Stimulated activated naive CD8-positive, alpha-beta T cell treated with anti-CD3 and anti-CD28 coated beads, Interleukin-15, amount 100 ng/mL, for 72 hours (primary cell): ENCODE measurements at regions not wholly inside any gene's neighbourhood (a gene's known extent, or its start where the extent isn't known, plus 50 kb on each side); places are given as distances from the start of the nearest gene placed in this dataset.

Source experiments
- ATAC-seq: fragments of 150-1000 bp; cut with Tn5 transposase; 2 replicates; pipeline ENCODE4 v1.10.0; 2021; ENCODE audit warnings: mild to moderate bottlenecking, moderate library complexity
- DNase-seq, 2 donors: peaks; one replicate each; pipeline ENCODE4 v3.0.0; 2021 to 2022
- H3K27ac Mint-ChIP-seq, 2 donors: one replicate each; pipeline ENCODE4 v1.8.0; 2022; ENCODE audit warnings: mild to moderate bottlenecking in 2 of 2, mixed read lengths in 2 of 2, moderate library complexity in 2 of 2
- H3K27me3 Mint-ChIP-seq: one replicate; pipeline ENCODE4 v1.8.0; 2022; ENCODE audit warnings: mixed read lengths
- H3K4me1 Mint-ChIP-seq: one replicate; pipeline ENCODE4 v1.8.0; 2022; ENCODE audit warnings: mild to moderate bottlenecking, mixed read lengths
- H3K4me3 Mint-ChIP-seq, 2 donors: one replicate each; pipeline ENCODE4 v1.8.0; 2022; ENCODE audit warnings: mild to moderate bottlenecking in 2 of 2, mixed read lengths in 2 of 2, moderate library complexity in 1 of 2
- H3K9me3 Mint-ChIP-seq, 2 donors: one replicate each; pipeline ENCODE4 v1.8.0; 2022; ENCODE audit warnings: mixed read lengths in 2 of 2

- ATAC-seq: no peak
- H3K27ac Mint-ChIP-seq: no peak overlapping the region
- no peaks in the 10 kb centered on the region for H3K27me3 Mint-ChIP-seq
- no peak for DNase-seq
- H3K4me3 Mint-ChIP-seq: no peak overlapping the region
- H3K4me1 Mint-ChIP-seq: no peaks in the 10 kb centered on the region
- peaks cover 2 to 14% of the 10 kb centered on the region in 2 donors for H3K9me3 Mint-ChIP-seq
Observed at GRCh38 chr20:16952965-16953364, 204.8 kb downstream of the OTOR start.

DNA sequence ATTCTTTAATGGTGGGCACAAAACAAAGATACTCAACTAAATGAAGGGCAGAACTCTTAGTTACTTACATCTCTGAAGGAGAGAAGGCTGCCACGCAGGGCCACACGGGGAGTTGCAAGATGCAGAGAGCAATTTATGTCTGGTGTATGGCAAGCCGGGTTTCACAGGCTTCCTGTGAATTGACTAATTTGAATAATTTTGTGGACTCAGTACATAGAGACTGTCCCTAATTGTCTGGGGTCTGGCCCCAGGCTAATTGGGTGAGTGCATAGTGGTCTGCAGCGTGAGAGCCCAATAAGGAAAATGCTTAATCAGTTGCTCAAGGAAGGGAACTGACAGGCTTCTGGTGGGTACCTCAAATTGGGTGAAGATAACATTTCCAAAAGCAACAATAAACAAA, 205.7 kb downstream of the OTOR start:
- no peak overlapping the region for H3K27ac Mint-ChIP-seq
- peaks cover 0 to 14% of the 10 kb centered on the region in 2 donors for H3K9me3 Mint-ChIP-seq
- DNase-seq (no peak), ATAC-seq (no peak)
- H3K4me3 Mint-ChIP-seq: no peak overlapping the region
- no peaks in the 10 kb centered on the region for H3K4me1 Mint-ChIP-seq
- H3K27me3 Mint-ChIP-seq: no peaks in the 10 kb centered on the region

DNA sequence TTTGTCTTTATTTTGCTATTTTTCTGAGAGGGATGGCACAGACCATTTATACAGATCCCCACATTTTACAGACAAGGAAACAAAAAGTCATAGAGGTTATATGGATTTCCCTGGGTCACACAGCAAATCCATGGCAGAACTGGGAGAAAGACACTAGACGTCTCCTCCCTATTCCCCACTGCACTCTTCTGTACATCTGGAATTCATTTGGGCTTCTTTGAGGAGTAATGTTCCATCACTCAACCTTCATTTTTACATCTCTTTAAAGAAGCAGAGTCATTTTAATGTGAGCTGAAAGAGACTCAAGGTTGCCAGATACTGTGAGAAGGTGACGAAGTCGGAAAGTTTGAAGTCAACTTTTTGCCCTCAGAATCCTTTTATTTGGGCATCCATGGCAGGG, 207.3 kb downstream of the OTOR start:
- Mint-ChIP-seq H3K27ac (no peak overlapping the region), H3K9me3 (peaks cover 6 to 16% of the 10 kb centered on the region in 2 donors), H3K27me3 (no peaks in the 10 kb centered on the region), H3K4me1 (no peaks in the 10 kb centered on the region), H3K4me3 (no peak overlapping the region)
- DNase-seq (no peak), ATAC-seq (no peak)

DNA sequence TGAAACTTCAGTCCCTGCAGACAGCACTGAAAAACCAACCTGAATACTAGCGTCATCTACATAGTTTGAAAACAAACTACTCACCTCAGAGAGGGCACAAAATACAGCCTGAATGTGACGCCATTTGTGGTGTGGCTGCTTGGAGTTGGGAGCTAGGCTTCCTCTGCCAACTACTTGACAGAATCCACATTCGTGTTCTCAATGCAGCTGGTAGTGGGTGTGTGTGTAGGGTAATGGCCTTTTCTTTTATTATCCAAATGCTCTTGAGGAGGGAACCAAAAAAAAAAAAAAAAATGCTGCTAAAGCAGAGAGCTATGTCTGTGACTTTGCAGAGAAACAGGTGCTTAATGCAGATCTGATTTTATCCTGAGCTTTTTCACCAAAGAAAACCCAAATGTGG, 207.8 kb downstream of the OTOR start:
- no peaks in the 10 kb centered on the region for H3K27me3 Mint-ChIP-seq
- no peak overlapping the region for H3K4me3 Mint-ChIP-seq

GRCh38 chr20:16965401-16965800, 217.2 kb downstream of the OTOR start:
- no peaks in the 10 kb centered on the region for H3K4me1 Mint-ChIP-seq
- peaks cover 15 to 22% of the 10 kb centered on the region in 2 donors for H3K9me3 Mint-ChIP-seq
- ATAC-seq (no peak), DNase-seq (no peak)
- H3K27me3 Mint-ChIP-seq: no peaks in the 10 kb centered on the region
- H3K4me3 Mint-ChIP-seq: no peak overlapping the region
- no peak overlapping the region for H3K27ac Mint-ChIP-seq

More for the DNA sequence above, 207.8 kb downstream of the OTOR start:
- Mint-ChIP-seq H3K27ac (no peak overlapping the region), H3K4me1 (no peaks in the 10 kb centered on the region), H3K9me3 (peaks cover 6 to 21% of the 10 kb centered on the region in 2 donors)
- ATAC-seq (no peak), DNase-seq (no peak)

DNA sequence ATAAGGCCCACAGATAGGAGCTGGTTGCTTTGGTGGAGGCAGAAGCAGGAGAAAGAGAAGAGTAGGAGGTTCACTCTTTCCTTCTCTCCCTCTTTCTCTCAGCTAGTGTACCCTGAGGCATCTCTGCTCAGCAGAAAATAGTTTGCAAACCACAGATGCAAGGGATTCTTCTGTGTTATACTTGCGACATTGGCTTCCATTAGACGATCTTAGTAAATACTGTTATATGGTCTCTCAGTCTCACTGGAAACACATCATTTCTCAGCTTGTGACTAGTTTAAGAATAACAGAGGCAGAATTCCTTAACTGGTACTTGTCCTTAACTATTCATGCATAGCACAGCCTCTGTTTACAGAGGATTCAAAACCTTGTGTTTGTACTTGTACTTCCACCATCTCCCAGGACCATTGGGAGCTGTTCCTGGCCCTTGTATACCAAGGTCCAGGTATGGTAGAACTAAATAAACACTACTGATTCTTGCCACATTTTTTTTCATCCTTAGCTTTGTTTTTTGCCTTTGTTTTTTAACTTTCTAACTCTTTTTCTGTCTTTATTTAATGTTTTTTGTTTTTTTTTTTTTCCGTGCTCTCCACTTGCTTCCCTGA, 218.2 kb downstream of the OTOR start:
- Mint-ChIP-seq H3K9me3 (peaks cover 12 to 15% of the 10 kb centered on the region in 2 donors), H3K4me1 (no peaks in the 10 kb centered on the region), H3K27ac (peak overlapping the region in 1 of 2 donors; percentile 49), H3K4me3 (no peak overlapping the region), H3K27me3 (no peaks in the 10 kb centered on the region)
- ATAC-seq: no peak
- no peak for DNase-seq

GRCh38 chr20:16968099-16968498, 219.9 kb downstream of the OTOR start:
- Mint-ChIP-seq H3K9me3 (peaks cover 0 to 8% of the 10 kb centered on the region in 2 donors), H3K4me3 (no peak overlapping the region), H3K4me1 (no peaks in the 10 kb centered on the region), H3K27me3 (no peaks in the 10 kb centered on the region), H3K27ac (no peak overlapping the region)
- ATAC-seq: no peak
- no peak for DNase-seq

- no peaks in the 10 kb centered on the region for H3K4me1 Mint-ChIP-seq
- ATAC-seq: no peak
- no peak overlapping the region for H3K27ac Mint-ChIP-seq
- H3K9me3 Mint-ChIP-seq: peaks cover 6 to 8% of the 10 kb centered on the region in 2 donors
- H3K4me3 Mint-ChIP-seq: no peak overlapping the region
- no peak for DNase-seq
- H3K27me3 Mint-ChIP-seq: no peaks in the 10 kb centered on the region
Observed at GRCh38 chr20:16970776-16971175, 222.6 kb downstream of the OTOR start.

GRCh38 chr20:16974080-16974854, 226.1 kb downstream of the OTOR start:
- Mint-ChIP-seq H3K4me3 (no peak overlapping the region), H3K27ac (no peak overlapping the region), H3K4me1 (no peaks in the 10 kb centered on the region), H3K27me3 (no peaks in the 10 kb centered on the region), H3K9me3 (peaks cover 6 to 8% of the 10 kb centered on the region in 2 donors)
- DNase-seq (no peak), ATAC-seq (no peak)

- no peak for ATAC-seq
- Mint-ChIP-seq H3K27ac (no peak overlapping the region), H3K4me3 (no peak overlapping the region), H3K27me3 (no peaks in the 10 kb centered on the region), H3K9me3 (peaks cover 2 to 6% of the 10 kb centered on the region in 2 donors), H3K4me1 (no peaks in the 10 kb centered on the region)
- DNase-seq: no peak
Observed at GRCh38 chr20:16974855-16975162, 226.7 kb downstream of the OTOR start.

DNA sequence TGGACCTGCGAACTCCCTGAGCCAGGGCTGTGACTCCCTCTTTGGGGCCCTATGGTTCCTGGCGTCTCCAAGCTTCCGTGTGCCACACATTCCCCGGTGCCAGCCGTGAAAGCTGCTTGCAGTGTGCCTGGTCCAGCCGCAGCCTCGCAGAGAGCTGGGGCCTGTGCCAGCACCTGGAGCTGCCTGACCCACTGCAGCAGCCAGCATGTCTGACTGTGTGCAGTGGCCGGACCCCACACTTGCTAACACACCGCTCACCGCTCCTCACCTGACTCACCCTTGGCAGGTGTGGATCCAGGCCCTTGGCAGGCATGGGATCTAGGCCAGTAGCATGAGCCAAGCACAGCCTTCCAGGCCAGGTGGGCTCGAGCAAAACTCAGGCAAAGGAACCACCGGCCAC, 227.5 kb downstream of the OTOR start:
- Mint-ChIP-seq H3K9me3 (peaks cover 0 to 6% of the 10 kb centered on the region in 2 donors), H3K27ac (no peak overlapping the region), H3K27me3 (no peaks in the 10 kb centered on the region), H3K4me1 (no peaks in the 10 kb centered on the region), H3K4me3 (no peak overlapping the region)
- no peak for ATAC-seq
- DNase-seq: no peak

GRCh38 chr20:16978497-16978896, 230.3 kb downstream of the OTOR start:
- H3K4me3 Mint-ChIP-seq: no peak overlapping the region
- ATAC-seq (no peak), DNase-seq (no peak)
- H3K27ac Mint-ChIP-seq: no peak overlapping the region
- no peaks in the 10 kb centered on the region for H3K27me3 Mint-ChIP-seq
- peaks cover 0 to 6% of the 10 kb centered on the region in 2 donors for H3K9me3 Mint-ChIP-seq
- H3K4me1 Mint-ChIP-seq: no peaks in the 10 kb centered on the region

DNA sequence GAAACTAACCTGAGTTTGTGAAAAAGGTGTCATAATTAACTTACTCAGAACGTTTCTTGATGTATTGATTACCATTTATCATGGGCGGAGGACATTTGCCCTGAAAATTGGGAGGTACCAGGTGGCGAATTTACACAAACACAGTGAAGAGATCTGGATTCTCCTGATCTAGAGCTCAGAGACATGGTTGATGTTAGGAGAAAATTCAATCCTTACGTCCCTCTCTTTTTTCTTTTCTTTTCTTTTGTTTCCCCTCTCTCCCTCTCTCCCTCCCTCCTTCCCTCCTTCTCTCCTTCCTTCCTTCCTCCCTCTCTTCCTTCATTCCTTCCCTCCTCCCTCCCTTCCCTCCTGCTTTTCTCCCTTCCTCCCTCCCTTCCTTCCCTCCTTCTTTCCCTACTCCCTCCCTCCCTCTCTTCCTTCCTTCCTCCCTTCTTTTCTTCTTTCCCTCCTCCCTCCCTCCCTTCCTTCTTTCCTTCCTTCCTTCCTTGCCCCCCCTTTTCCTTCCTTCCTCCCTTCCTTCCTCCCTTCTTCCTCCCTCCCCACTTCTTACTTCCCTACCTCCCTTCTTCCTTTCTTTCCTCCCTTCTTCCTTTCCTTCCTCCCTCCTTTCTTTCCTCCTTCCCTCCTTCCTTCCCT, 234.1 kb downstream of the OTOR start:
- ATAC-seq (no peak), DNase-seq (no peak)
- no peak overlapping the region for H3K4me3 Mint-ChIP-seq
- no peaks in the 10 kb centered on the region for H3K4me1 Mint-ChIP-seq
- no peaks in the 10 kb centered on the region for H3K9me3 Mint-ChIP-seq
- no peaks in the 10 kb centered on the region for H3K27me3 Mint-ChIP-seq
- H3K27ac Mint-ChIP-seq: no peak overlapping the region

DNA sequence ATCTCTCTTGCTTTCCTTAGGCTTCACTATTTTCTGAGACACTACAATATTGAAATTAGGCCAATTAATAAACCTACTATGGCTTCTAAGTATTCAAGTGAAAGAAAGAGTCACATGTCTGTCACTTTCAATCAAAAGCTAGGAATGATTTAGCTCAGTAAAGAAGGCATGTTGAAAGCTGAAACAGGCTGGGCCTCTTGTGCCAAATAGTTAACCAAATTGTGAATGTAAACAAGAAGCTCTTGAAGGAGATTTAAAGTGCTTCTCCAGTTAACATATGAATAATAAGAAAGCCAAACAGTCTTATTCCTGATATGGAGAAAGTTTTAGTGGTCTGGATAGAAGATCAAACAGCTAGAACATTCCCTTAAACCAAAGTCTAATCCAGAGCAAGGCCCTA, 236.3 kb downstream of the OTOR start:
- DNase-seq (no peak), ATAC-seq (no peak)
- no peaks in the 10 kb centered on the region for H3K27me3 Mint-ChIP-seq
- no peaks in the 10 kb centered on the region for H3K4me1 Mint-ChIP-seq
- H3K9me3 Mint-ChIP-seq: no peaks in the 10 kb centered on the region
- no peak overlapping the region for H3K4me3 Mint-ChIP-seq
- H3K27ac Mint-ChIP-seq: no peak overlapping the region

- Mint-ChIP-seq H3K27ac (no peak overlapping the region), H3K4me1 (no peaks in the 10 kb centered on the region), H3K4me3 (no peak overlapping the region), H3K27me3 (no peaks in the 10 kb centered on the region), H3K9me3 (peaks cover 0 to 7% of the 10 kb centered on the region in 2 donors)
- ATAC-seq (no peak), DNase-seq (no peak)
Observed at GRCh38 chr20:17003170-17003870, 223.5 kb upstream of the PCSK2 start.

GRCh38 chr20:17010181-17010580, 216.7 kb upstream of the PCSK2 start:
- no peak for DNase-seq
- Mint-ChIP-seq H3K4me1 (no peaks in the 10 kb centered on the region), H3K27ac (no peak overlapping the region), H3K4me3 (no peak overlapping the region), H3K27me3 (no peaks in the 10 kb centered on the region), H3K9me3 (no peaks in the 10 kb centered on the region)
- no peak for ATAC-seq
